ENCODE measurements at regions not wholly inside any gene's neighbourhood (a gene's known extent, or its start where the extent isn't known, plus 50 kb on each side); places are given as distances from the start of the nearest gene placed in this dataset.

DNA sequence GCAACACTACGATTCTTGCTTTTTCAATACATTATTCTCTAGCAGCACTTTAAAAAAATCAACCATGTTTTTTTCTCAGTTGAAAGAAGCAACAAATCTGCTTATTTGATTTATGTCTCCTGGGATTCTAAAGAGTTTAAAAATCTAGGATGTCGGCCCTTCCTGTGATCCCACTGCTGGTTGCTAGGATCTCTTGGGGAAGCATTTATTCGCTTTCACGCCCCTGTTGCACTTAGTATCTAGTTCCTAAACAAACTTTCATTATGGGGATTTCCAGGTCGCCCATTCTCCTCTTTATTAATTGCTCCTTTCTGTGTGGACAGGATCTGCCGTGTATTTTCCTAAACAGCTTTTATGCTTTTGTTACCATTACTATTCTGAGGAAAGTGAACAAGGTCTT, 313.5 kb downstream of the AGTPBP1 start:
- Mint-ChIP-seq H3K27ac (ENCODE audit: low read depth, unreplicated experiment) (no peak overlapping the region), H3K9me3 (ENCODE audit: unreplicated experiment) (no peaks in the 10 kb centered on the region), H3K4me3 (ENCODE audit: unreplicated experiment) (no peak overlapping the region), H3K27me3 (ENCODE audit: insufficient read depth, unreplicated experiment) (peaks cover 17% of the 10 kb centered on the region), H3K4me1 (ENCODE audit: insufficient read depth, unreplicated experiment) (peaks cover 5% of the 10 kb centered on the region), H3K36me3 (ENCODE audit: insufficient read depth, unreplicated experiment) (no peaks in the 10 kb centered on the region)
- DNase-seq (ENCODE audit: unreplicated experiment), result no peak
- intact Hi-C loops (cut with micrococcal nuclease), result loop anchor here (5.0 to 10.0 kb wide), 2 partner anchors 184 to 763 kb away; partner anchors contain the start of gene NTRK2
- TF ChIP-seq CTCF (IDR thresholded peaks at IDR 0.05; ENCODE audit: unreplicated experiment), result no peak
- POLR2A ChIA-PET, result interaction anchor here (0.5 kb wide), 1 partner anchor 1305 kb away, joined by 3 read pairs; no protein-coding TSS in a partner anchor
- CTCF ChIA-PET, result interaction anchor here (0.7 kb wide), 1 partner anchor 639 kb away, joined by 3 read pairs; no protein-coding TSS in a partner anchor
- BruUV-seq (replicated peaks), result no TSS peak

DNA sequence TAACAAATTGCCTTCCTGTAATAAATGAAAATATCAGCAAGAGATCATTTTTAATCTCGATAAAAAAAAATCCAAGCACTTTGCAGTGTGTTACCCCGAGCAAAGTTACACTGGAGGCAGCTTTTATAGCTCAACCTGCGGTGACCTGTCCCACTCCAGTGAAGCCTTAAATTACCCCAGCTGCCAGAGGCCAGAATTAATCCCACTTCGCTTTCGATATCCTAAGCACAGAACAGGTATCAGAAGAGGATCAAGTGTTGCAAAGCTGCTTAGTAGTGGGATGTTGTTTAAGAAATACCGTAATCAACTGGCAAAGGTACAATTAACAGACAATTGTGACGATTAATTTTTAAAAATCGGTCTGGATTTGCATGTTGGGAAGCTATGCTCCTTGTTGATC, 314.0 kb downstream of the AGTPBP1 start:
- Mint-ChIP-seq H3K4me1 (ENCODE audit: insufficient read depth, unreplicated experiment) (peaks cover 5% of the 10 kb centered on the region), H3K27me3 (ENCODE audit: insufficient read depth, unreplicated experiment) (peaks cover 17% of the 10 kb centered on the region), H3K36me3 (ENCODE audit: insufficient read depth, unreplicated experiment) (no peaks in the 10 kb centered on the region), H3K9me3 (ENCODE audit: unreplicated experiment) (no peaks in the 10 kb centered on the region), H3K4me3 (ENCODE audit: unreplicated experiment) (no peak overlapping the region), H3K27ac (ENCODE audit: low read depth, unreplicated experiment) (no peak overlapping the region)
- TF ChIP-seq CTCF (IDR thresholded peaks at IDR 0.05; ENCODE audit: unreplicated experiment), result no peak
- BruUV-seq (replicated peaks), result no TSS peak
- intact Hi-C loops (cut with micrococcal nuclease), result loop anchor here (5.0 to 10.0 kb wide), 2 partner anchors 185 to 763 kb away; partner anchors contain the start of gene NTRK2
- ChIA-PET POLR2A (no interaction called here), CTCF (interaction anchor here (0.7 to 1.3 kb wide), 2 partner anchors 13 to 638 kb away, joined by 3 read pairs; no protein-coding TSS in a partner anchor)
- no peak for DNase-seq (ENCODE audit: unreplicated experiment)

DNA sequence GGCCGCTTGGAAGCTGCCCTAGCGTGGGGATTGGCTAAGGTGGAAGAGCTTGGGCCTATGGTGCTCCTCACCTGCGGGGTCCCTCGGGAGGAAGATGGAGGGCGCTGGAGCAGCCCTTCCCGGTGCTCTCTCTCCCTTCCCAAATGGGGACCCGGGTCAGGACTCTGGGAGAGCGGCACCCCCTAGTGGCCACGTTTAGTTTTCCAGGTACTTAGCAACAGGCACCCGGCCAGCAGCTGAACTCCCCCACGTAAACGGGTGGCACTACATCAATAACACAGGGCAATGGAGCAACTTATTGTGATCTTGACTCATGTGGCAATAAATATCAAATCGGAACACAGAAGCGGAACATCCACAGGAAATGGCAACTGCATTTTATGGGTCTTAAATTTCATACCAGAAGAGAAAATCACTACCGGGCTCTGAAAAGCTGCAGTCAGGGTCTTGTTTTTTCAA, 316.6 kb downstream of the AGTPBP1 start:
- Mint-ChIP-seq H3K4me1 (ENCODE audit: insufficient read depth, unreplicated experiment) (peaks cover 5% of the 10 kb centered on the region), H3K27ac (ENCODE audit: low read depth, unreplicated experiment) (no peak overlapping the region), H3K4me3 (ENCODE audit: unreplicated experiment) (no peak overlapping the region), H3K9me3 (ENCODE audit: unreplicated experiment) (no peaks in the 10 kb centered on the region), H3K36me3 (ENCODE audit: insufficient read depth, unreplicated experiment) (no peaks in the 10 kb centered on the region), H3K27me3 (ENCODE audit: insufficient read depth, unreplicated experiment) (peaks cover 17% of the 10 kb centered on the region)
- intact Hi-C loops (cut with micrococcal nuclease), result loop anchor here (1.0 to 10.0 kb wide), 5 partner anchors 167 to 1028 kb away; partner anchors contain the start of gene NTRK2
- no TSS peak for BruUV-seq (replicated peaks)
- TF ChIP-seq CTCF (IDR thresholded peaks at IDR 0.05; ENCODE audit: unreplicated experiment), result peak; percentile 78
- POLR2A ChIA-PET, result interaction anchor here (0.8 kb wide), 1 partner anchor 1028 kb away, joined by 3 read pairs; no protein-coding TSS in a partner anchor
- CTCF ChIA-PET, result interaction anchor here (0.6 to 2.1 kb wide), 28 partner anchors 9 to 1060 kb away, joined by 3 to 8 read pairs (median 4); no protein-coding TSS in a partner anchor
- DNase-seq (ENCODE audit: unreplicated experiment), result peak; percentile 72

DNA sequence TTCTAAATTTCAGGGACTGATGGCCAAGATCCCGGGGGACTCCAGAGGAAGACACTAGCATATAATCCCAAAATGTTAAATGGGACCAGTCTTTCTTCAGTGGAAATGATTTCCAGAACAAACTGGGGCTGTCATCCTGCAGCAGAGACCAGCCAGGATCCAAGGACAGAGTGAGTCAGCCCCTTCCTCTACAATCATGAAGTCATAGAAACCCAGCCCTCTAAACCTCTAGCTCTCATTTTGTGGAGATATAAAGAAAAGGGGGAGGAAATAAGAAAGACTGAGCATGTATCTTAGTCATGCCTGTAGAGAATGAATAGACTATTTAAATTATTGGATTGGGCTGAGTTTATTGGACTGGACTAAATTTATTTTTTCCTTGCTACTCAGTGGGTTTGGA, 318.3 kb downstream of the AGTPBP1 start:
- H3K27ac Mint-ChIP-seq (ENCODE audit: low read depth, unreplicated experiment), result no peak overlapping the region
- TF ChIP-seq CTCF (IDR thresholded peaks at IDR 0.05; ENCODE audit: unreplicated experiment), result no peak
- intact Hi-C loops (cut with micrococcal nuclease), result loop anchor here (10.0 kb wide), 1 partner anchor 759 kb away; the partner anchor contains the start of gene NTRK2

More for the DNA sequence above, 318.3 kb downstream of the AGTPBP1 start:
- peaks cover 5% of the 10 kb centered on the region for H3K4me1 Mint-ChIP-seq (ENCODE audit: insufficient read depth, unreplicated experiment)
- ChIA-PET CTCF (interaction anchor here (1.0 kb wide), 1 partner anchor 472 kb away, joined by 6 read pairs; no protein-coding TSS in a partner anchor), POLR2A (no interaction called here)
- no TSS peak for BruUV-seq (replicated peaks)
- no peaks in the 10 kb centered on the region for H3K9me3 Mint-ChIP-seq (ENCODE audit: unreplicated experiment)
- DNase-seq (ENCODE audit: unreplicated experiment), result no peak
- H3K36me3 Mint-ChIP-seq (ENCODE audit: insufficient read depth, unreplicated experiment), result no peaks in the 10 kb centered on the region
- H3K4me3 Mint-ChIP-seq (ENCODE audit: unreplicated experiment), result no peak overlapping the region
- peaks cover 2% of the 10 kb centered on the region for H3K27me3 Mint-ChIP-seq (ENCODE audit: insufficient read depth, unreplicated experiment)

Data from MCF 10A (cell line).